ENCODE measurements at regions not wholly inside any gene's neighbourhood (a gene's known extent, or its start where the extent isn't known, plus 50 kb on each side); places are given as distances from the start of the nearest gene placed in this dataset.

GRCh38 chr18:54023471-54023870 lies 201.0 kb downstream of the MBD2 start:
- TF ChIP-seq POLR2A (conservative IDR thresholded peaks at IDR 0.05) (no peak), ZBTB43 (CRISPR knock-in tag; IDR thresholded peaks at IDR 0.05) (no peak)

All from K562 (cell line).